ENCODE measurements at regions not wholly inside any gene's neighbourhood (a gene's known extent, or its start where the extent isn't known, plus 50 kb on each side); places are given as distances from the start of the nearest gene placed in this dataset.

DNA sequence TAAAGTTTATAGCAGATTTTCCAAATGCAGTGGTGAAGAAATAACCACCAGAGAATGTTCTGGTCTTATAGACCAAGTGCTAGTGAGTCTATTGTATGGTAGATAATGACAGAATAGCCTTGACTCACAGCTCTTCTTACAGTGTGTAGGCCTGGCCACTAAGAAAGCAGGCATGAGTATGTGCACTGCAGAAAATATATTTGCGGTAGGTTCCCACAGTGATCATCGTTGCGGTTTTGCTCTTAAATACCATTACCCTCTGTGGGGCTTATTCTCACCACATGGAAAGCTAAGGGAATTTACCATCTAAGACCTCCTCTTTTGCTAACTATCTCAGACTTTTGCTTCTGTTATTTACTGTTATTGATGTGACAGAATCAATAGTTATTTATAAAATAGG is 212.3 kb upstream of the SYNDIG1 start:
- DNase-seq (ENCODE audit: low spot score), result no peak

DNA sequence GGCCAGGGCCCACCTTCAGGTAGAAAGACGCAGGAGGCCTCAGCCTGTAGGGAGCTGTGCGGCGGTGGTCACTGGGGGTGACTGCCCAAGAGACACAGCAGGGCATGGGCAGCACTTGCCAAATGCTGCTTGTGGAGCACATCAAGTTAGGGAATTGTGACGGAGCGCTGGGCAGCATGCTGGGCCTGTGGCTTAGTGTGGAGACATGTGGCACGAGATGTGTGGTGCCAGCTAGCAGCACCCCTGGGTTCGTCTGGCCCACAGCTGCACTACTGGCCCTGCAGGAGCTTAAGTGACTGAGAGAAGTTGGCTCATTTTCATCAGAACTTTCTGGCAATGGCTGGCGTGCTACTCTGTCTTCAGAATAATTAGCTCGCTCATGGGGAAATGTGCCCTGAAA is 213.1 kb upstream of the SYNDIG1 start:
- DNase-seq (ENCODE audit: low spot score), result no peak

GRCh38 chr20:24254480-24254879 is 214.9 kb upstream of the SYNDIG1 start:
- DNase-seq (ENCODE audit: low spot score), result no peak

DNA sequence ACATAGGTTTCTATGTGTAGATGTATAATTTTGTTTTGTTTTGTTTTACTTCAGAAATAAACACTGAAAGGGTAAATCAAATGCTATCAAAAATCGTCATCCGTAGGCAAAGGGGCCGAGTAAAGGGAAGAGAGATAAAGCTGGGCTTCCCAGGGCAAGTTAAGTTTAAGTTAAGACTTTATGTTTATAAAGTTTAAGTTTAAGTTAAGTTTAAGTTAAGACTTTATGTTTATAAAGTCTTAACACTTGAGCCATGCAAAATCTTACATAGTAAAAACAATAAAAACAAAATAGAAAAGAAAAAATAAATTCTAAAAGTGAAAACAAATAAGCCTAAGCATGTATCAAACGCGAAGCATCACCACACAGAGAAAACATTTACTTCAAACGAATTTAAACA is 216.1 kb upstream of the SYNDIG1 start:
- no peak for DNase-seq (ENCODE audit: low spot score)

GRCh38 chr20:24245094-24245493 is 224.3 kb upstream of the SYNDIG1 start:
- DNase-seq (ENCODE audit: low spot score), result no peak

DNA sequence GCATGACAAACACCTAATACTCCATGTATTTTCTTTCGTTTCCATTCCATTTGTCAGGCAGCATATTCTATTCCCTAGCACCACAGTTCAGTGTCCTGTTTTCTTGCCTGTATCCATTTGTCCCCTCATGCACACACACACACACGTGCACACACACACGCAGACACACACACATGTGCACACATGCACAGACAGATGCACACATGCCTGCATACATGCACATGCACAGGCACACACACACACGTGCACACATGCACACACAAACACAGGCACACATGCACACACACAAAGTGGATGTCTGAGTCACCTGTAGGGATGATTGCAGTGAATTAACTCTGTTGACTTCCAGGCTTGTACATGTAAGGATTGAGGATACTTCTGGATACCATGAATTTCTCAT is 226.7 kb upstream of the SYNDIG1 start:
- DNase-seq (ENCODE audit: low spot score), result no peak

- no peak for DNase-seq (ENCODE audit: low spot score)
These were observed 228.0 kb upstream of the SYNDIG1 start for GRCh38 chr20:24241466-24241865.

- DNase-seq (ENCODE audit: low spot score), result no peak
These were observed 232.5 kb upstream of the SYNDIG1 start for GRCh38 chr20:24236963-24237362.

- no peak for DNase-seq (ENCODE audit: low spot score)
These were observed 233.2 kb upstream of the SYNDIG1 start for GRCh38 chr20:24236201-24236600.

GRCh38 chr20:24235296-24236175 is 233.9 kb upstream of the SYNDIG1 start:
- no peak for DNase-seq (ENCODE audit: low spot score)

- DNase-seq (ENCODE audit: low spot score), result no peak
These were observed 239.0 kb upstream of the GGTLC1 start for GRCh38 chr20:24227600-24227999.

- DNase-seq (ENCODE audit: low spot score), result no peak
These were observed 223.9 kb upstream of the GGTLC1 start for GRCh38 chr20:24212494-24212893.

DNA sequence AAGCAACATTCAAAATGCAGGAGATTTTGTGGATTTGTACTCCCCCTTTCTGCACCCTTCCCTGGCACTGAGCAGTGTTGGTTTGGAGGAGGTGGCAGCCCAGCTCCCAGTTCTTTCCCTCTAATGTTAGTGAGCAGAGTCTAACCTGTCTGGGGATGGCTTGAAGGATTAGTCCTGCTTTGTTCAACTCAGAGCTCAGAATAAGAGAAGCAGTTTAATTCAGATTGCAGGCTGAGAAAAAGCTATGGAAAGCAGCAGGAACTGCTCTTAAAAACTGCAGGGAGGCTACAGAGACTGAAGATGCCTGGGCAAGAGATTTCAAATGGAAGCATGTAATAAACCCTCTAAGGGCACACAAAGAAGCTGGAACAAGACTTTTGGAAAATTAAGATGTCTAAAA is 223.4 kb upstream of the GGTLC1 start:
- no peak for DNase-seq (ENCODE audit: low spot score)

- no peak for DNase-seq (ENCODE audit: low spot score)
These were observed 221.8 kb upstream of the GGTLC1 start for GRCh38 chr20:24210356-24210755.

DNA sequence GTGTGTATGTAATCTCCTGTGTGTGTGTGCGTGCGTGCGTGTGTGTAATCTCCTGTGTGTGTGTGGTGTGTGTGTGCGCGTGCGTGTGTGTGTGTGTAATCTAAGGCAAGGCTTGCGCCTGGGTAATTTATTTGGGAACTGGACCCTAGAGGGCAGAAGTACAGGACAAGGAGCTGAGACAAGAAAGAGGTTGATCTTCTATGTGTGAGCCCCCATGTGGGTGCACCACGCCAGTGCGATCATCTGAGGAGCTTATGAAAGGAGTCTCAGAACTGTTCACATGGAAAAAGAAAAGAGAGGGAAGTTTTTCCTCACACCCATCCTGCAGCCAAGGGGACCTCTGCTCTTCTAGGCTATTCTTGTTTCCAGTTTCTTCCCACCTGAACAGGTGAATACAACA is 220.1 kb upstream of the GGTLC1 start:
- DNase-seq (ENCODE audit: low spot score), result no peak

DNA sequence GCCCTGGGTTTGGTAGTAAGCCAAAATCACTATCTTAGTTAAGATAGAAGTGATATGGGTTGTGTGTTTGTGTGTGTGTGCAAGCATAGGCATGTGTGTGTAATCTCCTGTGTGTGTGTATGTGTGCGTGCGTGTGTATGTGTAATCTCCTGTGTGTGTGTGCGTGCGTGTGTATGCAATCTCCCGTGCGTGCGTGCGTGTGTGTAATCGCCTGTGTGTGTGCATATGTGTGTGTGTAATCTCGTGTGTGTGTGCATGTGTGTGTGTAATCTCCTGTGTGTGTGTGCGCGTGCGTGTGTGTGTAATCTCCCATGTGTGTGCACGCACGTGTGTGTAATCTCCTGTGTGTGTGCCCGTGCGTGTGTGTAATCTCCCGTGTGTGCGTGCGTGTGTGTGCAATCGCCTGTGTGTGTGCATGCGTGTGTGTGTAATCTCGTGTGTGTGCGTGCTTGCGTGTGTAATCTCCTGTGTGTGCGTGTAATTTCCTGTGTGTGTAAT is 219.3 kb upstream of the GGTLC1 start:
- no peak for DNase-seq (ENCODE audit: low spot score)

DNA sequence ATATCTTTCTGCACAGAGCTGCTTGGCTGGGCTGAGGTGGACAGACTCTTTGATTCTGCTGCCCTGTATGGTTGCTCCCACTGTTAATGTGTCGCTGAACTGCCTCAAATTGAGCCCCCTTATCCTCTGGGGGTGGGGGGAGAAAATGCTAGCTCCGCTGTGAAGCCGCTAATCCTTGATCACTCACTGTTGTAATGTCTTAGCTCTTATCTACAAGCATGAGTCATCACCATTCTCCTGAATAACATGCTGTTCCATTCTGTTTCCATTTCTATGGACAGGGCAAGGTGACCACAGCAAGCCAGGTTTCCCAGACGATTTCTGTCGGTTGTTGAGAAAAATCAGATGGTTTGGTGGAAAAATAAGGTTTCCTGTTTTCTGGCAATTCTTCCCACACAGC is 218.4 kb upstream of the GGTLC1 start:
- DNase-seq (ENCODE audit: low spot score), result no peak

DNA sequence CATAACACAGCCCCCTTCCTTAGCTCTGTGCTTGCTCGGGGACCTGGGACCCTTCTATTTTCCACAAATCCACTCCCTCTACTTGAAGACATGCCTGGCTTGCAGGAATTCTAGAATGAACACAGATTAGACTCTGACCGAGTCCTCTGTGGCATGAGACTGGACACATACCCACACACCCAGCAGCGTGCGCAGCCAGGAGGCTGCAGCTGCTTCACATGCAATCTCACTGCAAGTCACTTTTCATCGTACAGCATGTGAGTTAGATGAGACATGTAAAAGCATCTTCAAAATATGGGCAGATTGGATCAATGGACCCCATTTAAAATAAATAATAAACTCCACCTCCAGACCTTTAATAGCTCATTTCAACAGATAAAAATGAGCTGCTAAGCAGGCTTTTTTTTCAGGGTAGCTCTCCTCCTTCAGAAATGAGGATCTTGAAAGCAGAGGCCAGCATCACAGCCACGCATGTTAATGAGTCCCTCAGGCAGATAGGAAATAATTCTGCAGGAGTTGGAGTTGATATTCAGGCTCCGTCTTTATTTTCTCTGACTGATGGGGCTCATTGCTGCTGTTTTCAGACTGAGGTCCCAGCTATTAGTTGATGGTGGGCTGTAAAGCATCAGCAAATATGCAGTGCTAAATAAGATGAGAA is 215.1 kb upstream of the GGTLC1 start:
- DNase-seq (ENCODE audit: low spot score), result no peak

GRCh38 chr20:24199501-24199900 is 210.9 kb upstream of the GGTLC1 start:
- no peak for DNase-seq (ENCODE audit: low spot score)

GRCh38 chr20:24194143-24194542 is 205.6 kb upstream of the GGTLC1 start:
- DNase-seq (ENCODE audit: low spot score), result no peak

GRCh38 chr20:24190905-24191304 is 202.3 kb upstream of the GGTLC1 start:
- DNase-seq (ENCODE audit: low spot score), result no peak

GRCh38 chr20:24185791-24186190 is 197.2 kb upstream of the GGTLC1 start:
- no peak for DNase-seq (ENCODE audit: low spot score)

- DNase-seq (ENCODE audit: low spot score), result no peak
These were observed 192.6 kb upstream of the GGTLC1 start for GRCh38 chr20:24181151-24181550.

GRCh38 chr20:24169256-24169655 is 180.7 kb upstream of the GGTLC1 start:
- no peak for DNase-seq (ENCODE audit: low spot score)

All from kidney tubule cell (primary cell).